Stomach (tissue), 8 donors: ENCODE measurements at regions not wholly inside any gene's neighbourhood (a gene's known extent, or its start where the extent isn't known, plus 50 kb on each side); places are given as distances from the start of the nearest gene placed in this dataset.

Experiments
- DNase-seq, 2 donors: peaks; one replicate each; pipeline versions ENCODE4 v3.0.0 to v3.0.0-alpha.2; 2013 to 2019
- H3K27ac ChIP-seq, 5 donors: fragments of 200-600 bp in 4 of 5; sonication (generic) in 4 of 5; one replicate each; pipeline ENCODE4 v1.5.1; 2013 to 2019; ENCODE audit warnings: mild to moderate bottlenecking in 1 of 5, moderate library complexity in 1 of 5
- H3K27me3 ChIP-seq, 3 donors: fragments of 200-600 bp; sonication (generic); one replicate each; pipeline ENCODE4 v1.5.1; 2017 to 2019; ENCODE audit warnings: mixed run types in 1 of 3
- H3K36me3 ChIP-seq, 4 donors: fragments of 200-600 bp; sonication (generic); 1 replicate in 3 of 4; 2 replicates in 1 of 4; pipeline ENCODE4 v1.5.1; 2016 to 2019
- H3K4me1 ChIP-seq, 4 donors: fragments of 200-600 bp; sonication (generic); one replicate each; pipeline ENCODE4 v1.5.1; 2016 to 2019
- H3K4me3 ChIP-seq, 4 donors: fragments of 200-600 bp; sonication (generic) in 3 of 4; one replicate each; pipeline ENCODE4 v1.5.1; 2016 to 2019; ENCODE audit warnings: mild to moderate bottlenecking in 1 of 4
- H3K9me3 ChIP-seq, 4 donors: fragments of 200-600 bp; sonication (generic); one replicate each; pipeline ENCODE4 v1.5.1; 2016 to 2019
- CTCF ChIP-seq, 7 experiments: fragments of 450-650 bp in 4 of 7; fragments of 200-600 bp in 3 of 7; sonication (generic) in 3 of 7; IDR thresholded peaks; one replicate each; pipeline ENCODE4 v1.5.1; 2016 to 2019; ENCODE audit warnings: antibody characterized with exemption in 7 of 7, control low read depth in 2 of 7, mild to moderate bottlenecking in 1 of 7
- EP300 ChIP-seq: sonication (generic); formaldehyde crosslinking; IDR thresholded peaks from one replicate; pipeline ENCODE4 v1.6.1; 2017; ENCODE audit warnings: antibody characterized with exemption
- POLR2A ChIP-seq, 4 donors: fragments of 450-650 bp; IDR thresholded peaks; one replicate each; pipeline ENCODE4 v1.6.1; 2016; ENCODE audit warnings: antibody characterized with exemption in 4 of 4, control low read depth in 2 of 4, mild to moderate bottlenecking in 1 of 4, moderate library complexity in 1 of 4
- POLR2AphosphoS5 ChIP-seq, 3 donors: sonication (generic); formaldehyde crosslinking; IDR thresholded peaks; one replicate each; pipeline ENCODE4 v1.6.1; 2016; ENCODE audit warnings: antibody characterized with exemption in 3 of 3
- WGBS, 5 donors: extraction: QIAGEN DNeasy Blood & Tissue Kit in 3 of 5; methylation state at CpG; one replicate each; pipeline versions ENCODE4 v1.1.5 to v1.1.7; 2013 to 2018; 5-methylcytosine and 5-hydroxymethylcytosine counted together
- intact Hi-C: fragments of 100-400 bp; cut with DNase I; formaldehyde crosslinking; loops from one replicate; pipeline ENCODE4 v1.15.1; 2023; ENCODE audit warnings: low total_unique reads
- donor health status: healthy with polysubstance abuse.
- donor health status: Bipolar disorder and iron deficiency.
- donor health status: healthy.

- Histone ChIP-seq H3K4me3 (no peak overlapping the region), H3K4me1 (no peaks in the 10 kb centered on the region), H3K9me3 (peaks cover 0 to 13% (median 0%) of the 10 kb centered on the region in 4 donors), H3K27me3 (peaks cover 0 to 33% (median 0%) of the 10 kb centered on the region in 3 donors), H3K27ac (no peak overlapping the region), H3K36me3 (no peaks in the 10 kb centered on the region)
- no peak for DNase-seq
- intact Hi-C loops, result no loop called here
- 12 to 23% (median 16%) methylated on average over 2 of the region's 2 CpGs for WGBS, 5 donors
- TF ChIP-seq EP300 (no peak), POLR2AphosphoS5 (IDR thresholded peaks at IDR 0.05) (no peak), POLR2A (IDR thresholded peaks at IDR 0.05) (no peak), CTCF (IDR thresholded peaks at IDR 0.05) (no peak)
Measured at GRCh38 chr10:130790339-130790738, 521.2 kb downstream of the TCERG1L start.

GRCh38 chr10:130792096-130792845 is 519.2 kb downstream of the TCERG1L start:
- DNase-seq, result no peak
- TF ChIP-seq CTCF (IDR thresholded peaks at IDR 0.05) (no peak), POLR2AphosphoS5 (IDR thresholded peaks at IDR 0.05) (no peak), POLR2A (IDR thresholded peaks at IDR 0.05) (no peak), EP300 (no peak)
- Histone ChIP-seq H3K27ac (no peak overlapping the region), H3K36me3 (no peaks in the 10 kb centered on the region), H3K9me3 (peaks cover 0 to 13% (median 0%) of the 10 kb centered on the region in 4 donors), H3K27me3 (peaks cover 0 to 36% (median 0%) of the 10 kb centered on the region in 3 donors), H3K4me3 (no peak overlapping the region), H3K4me1 (no peaks in the 10 kb centered on the region)
- WGBS, 5 donors, result 86 to 93% (median 90%) methylated on average over 14 to 15 of the region's 15 CpGs
- intact Hi-C loops, result no loop called here

GRCh38 chr10:130795819-130796218 is 515.7 kb downstream of the TCERG1L start:
- Histone ChIP-seq H3K4me3 (no peak overlapping the region), H3K4me1 (no peaks in the 10 kb centered on the region), H3K9me3 (peaks cover 0 to 17% (median 3%) of the 10 kb centered on the region in 4 donors), H3K36me3 (no peaks in the 10 kb centered on the region), H3K27me3 (peaks cover 0 to 44% (median 0%) of the 10 kb centered on the region in 3 donors), H3K27ac (no peak overlapping the region)
- no peak for DNase-seq
- intact Hi-C loops, result no loop called here
- TF ChIP-seq POLR2AphosphoS5 (IDR thresholded peaks at IDR 0.05) (no peak), POLR2A (IDR thresholded peaks at IDR 0.05) (no peak), CTCF (IDR thresholded peaks at IDR 0.05) (no peak), EP300 (no peak)
- 77 to 86% (median 84%) methylated on average over 7 to 11 of the region's 11 CpGs for WGBS, 5 donors

GRCh38 chr10:130799532-130799931 is 512.0 kb downstream of the TCERG1L start:
- TF ChIP-seq POLR2AphosphoS5 (IDR thresholded peaks at IDR 0.05) (no peak), CTCF (IDR thresholded peaks at IDR 0.05) (no peak), POLR2A (IDR thresholded peaks at IDR 0.05) (no peak), EP300 (no peak)
- Histone ChIP-seq H3K36me3 (no peaks in the 10 kb centered on the region), H3K27me3 (peaks cover 0 to 25% (median 0%) of the 10 kb centered on the region in 3 donors), H3K27ac (no peak overlapping the region), H3K9me3 (peaks cover 0 to 7% (median 2%) of the 10 kb centered on the region in 4 donors), H3K4me1 (no peaks in the 10 kb centered on the region), H3K4me3 (no peak overlapping the region)
- intact Hi-C loops, result no loop called here
- whole genome bisulfite sequencing, 5 donors, result 71 to 78% (median 76%) methylated on average over 6 of the region's 6 CpGs
- no peak for DNase-seq
